ENCODE measurements at regions not wholly inside any gene's neighbourhood (a gene's known extent, or its start where the extent isn't known, plus 50 kb on each side); places are given as distances from the start of the nearest gene placed in this dataset.

GRCh38 chr7:82521906-82522445 is 78.4 kb upstream of the CACNA2D1 start:
- DNase-seq (ENCODE audit: low spot score) (no peak), ATAC-seq (ENCODE audit: low FRiP score) (no peak)
- no peak for TF ChIP-seq CTCF (IDR thresholded peaks at IDR 0.05)

GRCh38 chr7:82517050-82517449 is 73.5 kb upstream of the CACNA2D1 start:
- no peak for ATAC-seq (ENCODE audit: low FRiP score)
- no peak for TF ChIP-seq CTCF (IDR thresholded peaks at IDR 0.05)

GRCh38 chr7:82511542-82511941 is 68.0 kb upstream of the CACNA2D1 start:
- no peak for ATAC-seq (ENCODE audit: low FRiP score)
- no peak for DNase-seq (ENCODE audit: low spot score)
- TF ChIP-seq CTCF (IDR thresholded peaks at IDR 0.05): no peak

More at GRCh38 chr7:82517050-82517449, 73.5 kb upstream of the CACNA2D1 start:
- DNase-seq (ENCODE audit: low spot score): no peak

GRCh38 chr7:82507976-82508677 is 64.5 kb upstream of the CACNA2D1 start:
- DNase-seq (ENCODE audit: low spot score) (no peak), ATAC-seq (ENCODE audit: low FRiP score) (no peak)
- TF ChIP-seq CTCF (IDR thresholded peaks at IDR 0.05): no peak

GRCh38 chr7:82507365-82507975 is 63.9 kb upstream of the CACNA2D1 start:
- no peak for ATAC-seq (ENCODE audit: low FRiP score)
- no peak for TF ChIP-seq CTCF (IDR thresholded peaks at IDR 0.05)
- no peak for DNase-seq (ENCODE audit: low spot score)

DNA sequence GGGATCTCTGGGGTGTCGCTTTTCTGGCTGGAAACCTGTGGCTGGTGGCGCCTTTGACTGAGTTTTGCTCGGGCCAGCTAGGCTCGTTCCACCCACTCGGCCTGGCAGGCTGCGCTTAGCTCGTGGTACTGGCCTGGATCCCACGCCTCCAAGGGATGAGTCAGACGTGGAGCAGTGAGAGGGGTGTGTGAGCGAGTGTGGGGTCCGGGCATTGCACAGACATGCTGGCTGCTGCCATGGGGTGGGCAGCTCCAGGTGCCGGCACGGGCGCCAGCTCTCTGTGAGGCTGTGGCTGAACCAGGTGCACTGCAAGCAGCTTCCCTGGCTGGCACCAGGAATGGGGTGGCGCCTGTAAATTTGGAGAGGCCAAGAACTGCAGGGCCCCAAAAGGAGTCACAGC is 63.1 kb upstream of the CACNA2D1 start:
- TF ChIP-seq CTCF (IDR thresholded peaks at IDR 0.05): no peak
- DNase-seq (ENCODE audit: low spot score): no peak
- ATAC-seq (ENCODE audit: low FRiP score): no peak

DNA sequence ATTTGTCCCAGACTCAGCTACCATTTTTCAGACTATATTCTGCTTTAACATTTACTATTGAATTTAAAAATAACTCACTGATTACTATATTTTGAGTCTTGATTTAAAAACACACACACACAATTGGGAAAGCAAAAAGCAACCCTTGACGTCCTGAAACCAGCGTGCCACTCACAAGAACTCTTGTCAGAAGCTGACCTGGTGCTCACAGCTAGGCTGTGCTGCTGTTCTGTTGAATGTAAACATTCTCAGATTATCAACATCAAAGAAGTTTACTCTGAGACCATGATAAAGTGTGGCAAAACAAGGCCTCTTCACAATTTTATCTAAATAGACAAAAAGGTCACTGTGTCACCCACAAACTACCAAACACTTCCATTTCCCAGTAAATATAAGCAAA is 62.6 kb upstream of the CACNA2D1 start:
- no peak for ATAC-seq (ENCODE audit: low FRiP score)
- no peak for DNase-seq (ENCODE audit: low spot score)
- no peak for TF ChIP-seq CTCF (IDR thresholded peaks at IDR 0.05)

Measured in omental fat pad (tissue), 3 donors.